Activated naive CD4-positive, alpha-beta T cell treated with anti-CD3 and anti-CD28 coated beads for 36 hours (primary cell): ENCODE measurements at regions not wholly inside any gene's neighbourhood (a gene's known extent, or its start where the extent isn't known, plus 50 kb on each side); places are given as distances from the start of the nearest gene placed in this dataset.

ENCODE experiments used
- CTCF ChIA-PET: fragments of 350-600 bp; sonication (Branson Sonifier 250); formaldehyde crosslinking; loops from one replicate; lab custom pipeline; 2021; ENCODE audit warnings: antibody characterized with exemption; lab: Charles Lee
- DNase-seq: peaks from one replicate; pipeline ENCODE4 v3.0.0-alpha.2; 2020
- H3K27ac Mint-ChIP-seq: one replicate; pipeline ENCODE4 v1.8.0; 2021; ENCODE audit warnings: mild to moderate bottlenecking, mixed read lengths
- H3K27me3 Mint-ChIP-seq: one replicate; pipeline ENCODE4 v1.8.0; 2021; ENCODE audit warnings: low read depth, mixed read lengths
- H3K36me3 Mint-ChIP-seq: one replicate; pipeline ENCODE4 v1.8.0; 2021; ENCODE audit warnings: low read depth, mixed read lengths
- H3K4me1 Mint-ChIP-seq: one replicate; pipeline ENCODE4 v1.8.0; 2021; ENCODE audit warnings: low read depth, mixed read lengths
- H3K4me3 Mint-ChIP-seq: one replicate; pipeline ENCODE4 v1.8.0; 2021; ENCODE audit warnings: mild to moderate bottlenecking, moderate library complexity, mixed read lengths
- H3K9me3 Mint-ChIP-seq: one replicate; pipeline ENCODE4 v1.8.0; 2021; ENCODE audit warnings: mixed read lengths
- intact Hi-C: fragments of 100-400 bp; cut with micrococcal nuclease; formaldehyde crosslinking; loops from one replicate; pipeline ENCODE4 v1.15.1; 2023

DNA sequence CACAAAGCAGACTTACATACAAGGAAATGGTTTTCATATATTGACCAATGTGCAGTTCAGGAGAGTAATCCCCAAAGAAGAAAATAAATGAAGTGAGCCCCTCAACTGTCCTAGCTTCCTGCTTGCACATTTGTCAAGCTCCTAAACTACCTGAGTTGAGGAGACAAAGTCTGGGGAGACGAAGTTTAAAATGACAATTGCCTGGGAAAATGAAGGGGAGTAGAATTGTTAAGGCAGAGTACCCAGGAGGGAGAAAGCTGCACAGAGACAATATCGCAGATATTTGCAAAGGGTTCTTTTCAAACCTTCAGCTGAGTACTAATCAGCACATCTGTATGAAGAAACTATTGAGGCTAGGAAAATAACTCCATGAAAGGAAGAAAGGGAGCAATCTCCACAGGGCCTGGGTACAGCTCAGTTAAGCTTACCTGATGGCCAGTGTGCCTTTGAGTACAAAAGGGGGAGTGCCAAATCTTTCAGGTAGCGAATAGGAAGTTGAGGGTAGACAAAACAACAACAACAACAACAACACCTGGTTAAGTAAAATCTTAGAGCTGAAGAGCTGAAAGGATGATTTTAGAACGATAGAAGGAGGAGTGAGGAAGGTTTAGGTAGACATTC is 1700.1 kb upstream of the PRR20A start:
- intact Hi-C loops = no loop called here
- Mint-ChIP-seq H3K9me3 (peaks cover 5% of the 10 kb centered on the region), H3K4me1 (no peaks in the 10 kb centered on the region), H3K36me3 (no peaks in the 10 kb centered on the region), H3K4me3 (no peak overlapping the region), H3K27me3 (no peaks in the 10 kb centered on the region), H3K27ac (no peak overlapping the region)
- no peak for DNase-seq
- CTCF ChIA-PET = no interaction called here

DNA sequence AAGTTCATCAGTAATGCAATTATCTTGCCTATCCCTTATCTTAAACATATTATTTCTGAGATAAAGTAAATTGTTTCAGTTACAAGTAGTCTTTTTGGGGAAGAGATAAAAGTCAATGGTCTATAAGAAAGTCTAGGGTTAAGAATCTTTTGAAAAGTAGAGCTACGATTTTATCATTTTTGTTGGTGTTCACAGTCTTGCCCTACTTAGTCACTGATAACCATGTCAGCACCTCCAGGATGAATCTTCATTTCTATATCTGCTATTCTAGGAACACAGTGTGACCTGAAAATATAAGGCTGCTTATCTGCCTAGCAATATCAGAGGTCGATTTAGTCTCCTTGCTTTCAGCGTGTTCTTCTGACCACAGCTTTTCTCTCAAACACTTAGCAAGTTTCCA is 1676.5 kb upstream of the PRR20A start:
- Mint-ChIP-seq H3K9me3 (peaks cover 7% of the 10 kb centered on the region), H3K27ac (no peak overlapping the region), H3K27me3 (no peaks in the 10 kb centered on the region), H3K36me3 (no peaks in the 10 kb centered on the region), H3K4me3 (no peak overlapping the region), H3K4me1 (no peaks in the 10 kb centered on the region)
- intact Hi-C loops = no loop called here
- CTCF ChIA-PET = no interaction called here
- DNase-seq = no peak

DNA sequence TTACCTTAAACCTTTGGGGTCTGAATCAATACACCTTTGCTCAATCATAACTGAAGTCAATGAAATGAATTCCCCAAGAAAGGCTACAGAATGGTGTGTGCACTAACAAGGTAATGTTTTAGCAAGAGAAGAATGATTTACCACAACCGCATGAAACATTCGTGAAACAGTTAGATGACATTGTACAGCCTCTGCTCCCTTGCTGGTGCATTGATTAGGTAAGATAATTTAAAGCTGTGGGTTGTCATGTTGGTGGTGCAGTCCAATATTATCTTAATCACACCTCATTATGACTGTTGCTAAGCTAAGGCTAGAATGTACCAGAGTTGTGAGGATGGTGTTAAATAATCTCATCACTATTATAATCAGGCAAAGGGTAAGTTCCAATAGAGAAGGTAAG is 1673.2 kb upstream of the PRR20A start:
- no peak overlapping the region for H3K4me3 Mint-ChIP-seq
- no peaks in the 10 kb centered on the region for H3K4me1 Mint-ChIP-seq
- peaks cover 5% of the 10 kb centered on the region for H3K9me3 Mint-ChIP-seq
- no peaks in the 10 kb centered on the region for H3K36me3 Mint-ChIP-seq
- H3K27me3 Mint-ChIP-seq = no peaks in the 10 kb centered on the region
- H3K27ac Mint-ChIP-seq = no peak overlapping the region
- DNase-seq = no peak
- CTCF ChIA-PET = no interaction called here
- intact Hi-C loops = no loop called here

GRCh38 chr13:55483626-55484158 is 1657.0 kb upstream of the PRR20A start:
- DNase-seq = no peak
- intact Hi-C loops = no loop called here
- H3K4me3 Mint-ChIP-seq = no peak overlapping the region
- H3K36me3 Mint-ChIP-seq = no peaks in the 10 kb centered on the region
- no peaks in the 10 kb centered on the region for H3K4me1 Mint-ChIP-seq
- CTCF ChIA-PET = no interaction called here
- peaks cover 4% of the 10 kb centered on the region for H3K9me3 Mint-ChIP-seq
- no peak overlapping the region for H3K27ac Mint-ChIP-seq
- H3K27me3 Mint-ChIP-seq = no peaks in the 10 kb centered on the region

DNA sequence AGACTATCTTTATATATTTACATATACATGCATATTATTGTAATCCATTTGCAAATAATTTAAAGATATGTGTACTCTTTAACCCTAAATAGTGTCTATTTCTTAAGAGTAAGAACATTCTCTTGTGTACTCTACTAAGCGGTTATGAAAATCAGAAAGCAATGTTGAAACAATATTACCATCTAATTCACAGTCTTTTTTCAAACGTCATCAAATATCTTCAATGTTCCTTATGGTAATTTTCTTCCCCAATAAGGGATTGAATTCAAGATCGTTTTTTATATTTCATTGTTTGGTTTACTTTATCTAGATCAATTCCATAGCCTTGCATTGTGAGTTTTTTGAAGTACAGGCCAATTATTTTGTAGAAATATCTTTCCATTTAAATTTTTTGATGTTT is 1647.4 kb upstream of the PRR20A start:
- no peaks in the 10 kb centered on the region for H3K36me3 Mint-ChIP-seq
- intact Hi-C loops = no loop called here
- H3K27ac Mint-ChIP-seq = no peak overlapping the region
- H3K27me3 Mint-ChIP-seq = no peaks in the 10 kb centered on the region
- CTCF ChIA-PET = no interaction called here
- no peak overlapping the region for H3K4me3 Mint-ChIP-seq
- DNase-seq = no peak
- no peaks in the 10 kb centered on the region for H3K4me1 Mint-ChIP-seq
- H3K9me3 Mint-ChIP-seq = peaks cover 2% of the 10 kb centered on the region

DNA sequence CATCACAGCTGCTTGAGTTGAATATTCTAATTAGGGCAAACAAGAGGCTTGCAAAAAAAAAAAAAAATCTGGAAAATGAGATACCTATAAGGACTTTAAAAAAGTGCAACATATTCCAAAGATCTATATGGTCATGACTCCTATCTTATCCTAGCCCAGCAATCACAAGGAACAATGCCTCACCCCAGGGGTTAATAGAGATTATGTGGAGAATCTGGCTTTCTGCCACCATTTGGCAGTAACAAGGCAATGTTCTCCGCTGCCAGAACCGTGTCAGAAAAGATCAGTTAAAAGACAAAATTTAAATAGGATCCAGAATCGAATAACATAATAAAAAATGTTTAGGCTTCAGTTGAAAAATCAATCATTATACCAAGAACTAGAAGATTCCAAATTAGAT is 1643.2 kb upstream of the PRR20A start:
- Mint-ChIP-seq H3K36me3 (no peaks in the 10 kb centered on the region), H3K27me3 (no peaks in the 10 kb centered on the region), H3K9me3 (peaks cover 1% of the 10 kb centered on the region), H3K4me1 (no peaks in the 10 kb centered on the region), H3K4me3 (no peak overlapping the region), H3K27ac (no peak overlapping the region)
- DNase-seq = no peak
- intact Hi-C loops = no loop called here
- CTCF ChIA-PET = no interaction called here

DNA sequence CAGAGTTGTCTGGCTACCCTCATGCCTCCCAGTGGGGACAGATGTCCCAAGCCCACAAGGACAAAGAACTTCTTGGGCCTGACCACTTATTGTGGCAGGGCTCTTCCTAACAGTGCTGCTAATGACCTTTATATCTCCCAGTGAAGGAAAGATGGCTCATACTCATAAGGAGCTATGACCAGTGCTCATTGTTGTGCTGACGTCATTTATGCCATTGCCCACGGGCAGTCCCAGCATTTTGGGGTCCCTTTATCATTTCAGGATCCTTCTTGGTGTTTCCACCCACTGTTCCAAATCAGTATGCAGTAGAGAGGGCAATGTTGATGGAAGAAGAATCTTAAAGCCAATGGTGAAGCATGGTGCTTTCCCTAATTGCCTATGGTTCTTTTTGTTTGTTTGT is 1640.0 kb upstream of the PRR20A start:
- no peak for DNase-seq
- CTCF ChIA-PET = no interaction called here
- H3K27ac Mint-ChIP-seq = no peak overlapping the region
- intact Hi-C loops = no loop called here
- no peaks in the 10 kb centered on the region for H3K36me3 Mint-ChIP-seq
- H3K4me1 Mint-ChIP-seq = no peaks in the 10 kb centered on the region
- no peak overlapping the region for H3K4me3 Mint-ChIP-seq
- H3K27me3 Mint-ChIP-seq = no peaks in the 10 kb centered on the region
- peaks cover 13% of the 10 kb centered on the region for H3K9me3 Mint-ChIP-seq

- Mint-ChIP-seq H3K27me3 (no peaks in the 10 kb centered on the region), H3K4me1 (no peaks in the 10 kb centered on the region), H3K9me3 (peaks cover 2% of the 10 kb centered on the region), H3K36me3 (no peaks in the 10 kb centered on the region), H3K27ac (no peak overlapping the region), H3K4me3 (no peak overlapping the region)
- no peak for DNase-seq
- intact Hi-C loops = no loop called here
- CTCF ChIA-PET = interaction anchor here (0.8 kb wide), 1 partner anchor 17 kb away, joined by 3 read pairs; no protein-coding TSS in a partner anchor
Measured at GRCh38 chr13:55516610-55517009, 1624.1 kb upstream of the PRR20A start.

DNA sequence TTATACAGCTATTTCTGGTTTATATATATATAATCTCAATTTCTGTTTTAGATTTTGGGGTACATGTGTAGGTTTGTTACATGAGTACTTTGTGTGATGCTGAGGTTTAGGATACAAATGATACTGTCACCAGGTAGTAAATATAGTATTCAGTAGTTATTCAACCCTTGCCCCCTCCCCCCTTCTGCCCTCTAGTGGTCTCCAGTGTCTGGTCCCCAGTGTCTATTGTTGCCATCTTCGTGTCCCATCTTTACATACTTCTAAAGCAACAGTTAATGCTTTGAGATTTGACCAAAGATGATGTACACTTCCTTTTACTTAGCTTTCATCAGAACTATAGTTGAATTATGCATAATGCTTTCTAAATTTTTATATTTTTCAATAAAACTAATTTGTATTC is 1623.4 kb upstream of the PRR20A start:
- H3K27me3 Mint-ChIP-seq = no peaks in the 10 kb centered on the region
- H3K4me3 Mint-ChIP-seq = no peak overlapping the region
- no peaks in the 10 kb centered on the region for H3K36me3 Mint-ChIP-seq
- intact Hi-C loops = no loop called here
- DNase-seq = no peak
- H3K4me1 Mint-ChIP-seq = no peaks in the 10 kb centered on the region
- CTCF ChIA-PET = no interaction called here
- no peak overlapping the region for H3K27ac Mint-ChIP-seq
- peaks cover 2% of the 10 kb centered on the region for H3K9me3 Mint-ChIP-seq

- Mint-ChIP-seq H3K4me3 (no peak overlapping the region), H3K9me3 (peaks cover 4% of the 10 kb centered on the region), H3K4me1 (no peaks in the 10 kb centered on the region), H3K27ac (no peak overlapping the region), H3K36me3 (no peaks in the 10 kb centered on the region), H3K27me3 (no peaks in the 10 kb centered on the region)
- no peak for DNase-seq
- CTCF ChIA-PET = no interaction called here
- intact Hi-C loops = no loop called here
Measured at GRCh38 chr13:55528434-55528833, 1612.3 kb upstream of the PRR20A start.

GRCh38 chr13:55534306-55534705 is 1606.4 kb upstream of the PRR20A start:
- Mint-ChIP-seq H3K4me1 (no peaks in the 10 kb centered on the region), H3K36me3 (no peaks in the 10 kb centered on the region), H3K27ac (no peak overlapping the region), H3K27me3 (no peaks in the 10 kb centered on the region), H3K4me3 (no peak overlapping the region), H3K9me3 (peaks cover 6% of the 10 kb centered on the region)
- no peak for DNase-seq
- intact Hi-C loops = no loop called here
- CTCF ChIA-PET = no interaction called here

DNA sequence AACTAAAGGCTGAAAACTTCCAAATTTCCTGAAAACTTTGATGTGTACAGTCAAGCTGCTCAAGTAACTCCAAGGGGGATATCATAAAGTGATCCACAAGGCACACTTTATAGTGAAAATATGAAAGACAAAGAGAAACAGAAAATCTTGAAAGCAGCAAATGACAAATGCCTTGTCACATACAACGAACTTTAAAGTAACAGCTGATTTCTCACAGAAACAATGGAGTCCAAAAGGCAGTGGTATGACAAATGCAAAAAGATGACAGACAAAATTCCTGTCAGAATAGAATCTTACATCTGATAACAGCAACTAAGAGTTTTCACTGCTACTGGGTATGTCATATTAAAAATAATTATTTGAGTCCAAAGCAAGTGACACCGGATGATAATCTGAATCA is 1602.3 kb upstream of the PRR20A start:
- Mint-ChIP-seq H3K27me3 (no peaks in the 10 kb centered on the region), H3K4me3 (no peak overlapping the region), H3K27ac (no peak overlapping the region), H3K4me1 (no peaks in the 10 kb centered on the region), H3K36me3 (no peaks in the 10 kb centered on the region), H3K9me3 (peaks cover 6% of the 10 kb centered on the region)
- CTCF ChIA-PET = no interaction called here
- intact Hi-C loops = no loop called here
- no peak for DNase-seq

DNA sequence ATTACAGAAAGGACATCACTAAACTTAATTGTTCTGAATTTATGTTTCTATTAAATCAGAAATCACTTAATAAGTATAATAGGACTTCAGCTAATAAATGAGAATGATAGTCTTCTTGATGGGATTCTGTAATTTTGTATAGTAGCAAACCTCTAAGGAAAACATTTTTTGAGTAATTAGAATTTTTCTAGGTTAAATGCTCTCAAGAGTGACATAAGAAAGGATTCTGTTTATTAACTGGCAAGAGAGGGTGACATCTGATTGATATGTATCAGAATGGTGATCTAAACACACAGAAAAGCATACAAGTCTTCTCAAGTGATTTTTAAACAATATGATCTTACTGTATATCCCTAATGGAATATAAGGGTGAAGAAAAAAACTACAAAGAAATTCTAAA is 1597.7 kb upstream of the PRR20A start:
- Mint-ChIP-seq H3K4me3 (no peak overlapping the region), H3K4me1 (no peaks in the 10 kb centered on the region), H3K36me3 (no peaks in the 10 kb centered on the region), H3K27me3 (no peaks in the 10 kb centered on the region), H3K9me3 (peaks cover 3% of the 10 kb centered on the region), H3K27ac (no peak overlapping the region)
- CTCF ChIA-PET = no interaction called here
- no peak for DNase-seq
- intact Hi-C loops = no loop called here
